ENCODE measurements at regions not wholly inside any gene's neighbourhood (a gene's known extent, or its start where the extent isn't known, plus 50 kb on each side); places are given as distances from the start of the nearest gene placed in this dataset.

GRCh38 chr5:166369346-166369745 is 1922.1 kb upstream of the WWC1 start:
- DNase-seq (ENCODE audit: low read depth in 3 of 3), result no peak

GRCh38 chr5:166369807-166370206 is 1921.6 kb upstream of the WWC1 start:
- no peak for DNase-seq (ENCODE audit: low read depth in 3 of 3)

GRCh38 chr5:166370928-166371690 is 1920.3 kb upstream of the WWC1 start:
- DNase-seq (ENCODE audit: low read depth in 3 of 3), result no peak

- DNase-seq (ENCODE audit: low read depth in 3 of 3), result no peak
These were observed 1917.6 kb upstream of the WWC1 start for GRCh38 chr5:166373817-166374216.

GRCh38 chr5:166377756-166378155 is 1913.7 kb upstream of the WWC1 start:
- no peak for DNase-seq (ENCODE audit: low read depth in 3 of 3)

- no peak for DNase-seq (ENCODE audit: low read depth in 3 of 3)
These were observed 1911.9 kb upstream of the WWC1 start for GRCh38 chr5:166379517-166379916.

GRCh38 chr5:166382031-166382430 is 1909.4 kb upstream of the WWC1 start:
- DNase-seq (ENCODE audit: low read depth in 3 of 3), result no peak

GRCh38 chr5:166398131-166398530 is 1893.3 kb upstream of the WWC1 start:
- no peak for DNase-seq (ENCODE audit: low read depth in 3 of 3)

GRCh38 chr5:166399781-166400180 is 1891.7 kb upstream of the WWC1 start:
- DNase-seq (ENCODE audit: low read depth in 3 of 3), result no peak

- no peak for DNase-seq (ENCODE audit: low read depth in 3 of 3)
These were observed 1890.1 kb upstream of the WWC1 start for GRCh38 chr5:166401391-166401790.

- no peak for DNase-seq (ENCODE audit: low read depth in 3 of 3)
These were observed 1879.3 kb upstream of the WWC1 start for GRCh38 chr5:166412191-166412590.

- DNase-seq (ENCODE audit: low read depth in 3 of 3), result no peak
These were observed 1864.2 kb upstream of the WWC1 start for GRCh38 chr5:166427211-166427610.

GRCh38 chr5:166428264-166428803 is 1863.1 kb upstream of the WWC1 start:
- DNase-seq (ENCODE audit: low read depth in 3 of 3), result no peak

GRCh38 chr5:166430491-166431319 is 1860.7 kb upstream of the WWC1 start:
- no peak for DNase-seq (ENCODE audit: low read depth in 3 of 3)

GRCh38 chr5:166431456-166431855 is 1860.0 kb upstream of the WWC1 start:
- DNase-seq (ENCODE audit: low read depth in 3 of 3), result no peak

- no peak for DNase-seq (ENCODE audit: low read depth in 3 of 3)
These were observed 1857.8 kb upstream of the WWC1 start for GRCh38 chr5:166433679-166434078.

- no peak for DNase-seq (ENCODE audit: low read depth in 3 of 3)
These were observed 1854.6 kb upstream of the WWC1 start for GRCh38 chr5:166436872-166437271.

- no peak for DNase-seq (ENCODE audit: low read depth in 3 of 3)
These were observed 1805.1 kb upstream of the WWC1 start for GRCh38 chr5:166486348-166486747.

- no peak for DNase-seq (ENCODE audit: low read depth in 3 of 3)
These were observed 1802.9 kb upstream of the WWC1 start for GRCh38 chr5:166488560-166488959.

- no peak for DNase-seq (ENCODE audit: low read depth in 3 of 3)
These were observed 1798.4 kb upstream of the WWC1 start for GRCh38 chr5:166493040-166493439.

GRCh38 chr5:166493612-166494011 is 1797.8 kb upstream of the WWC1 start:
- no peak for DNase-seq (ENCODE audit: low read depth in 3 of 3)

- no peak for DNase-seq (ENCODE audit: low read depth in 3 of 3)
These were observed 1793.8 kb upstream of the WWC1 start for GRCh38 chr5:166497496-166498104.
